ENCODE measurements at regions not wholly inside any gene's neighbourhood (a gene's known extent, or its start where the extent isn't known, plus 50 kb on each side); places are given as distances from the start of the nearest gene placed in this dataset.

GRCh38 chr10:63760034-63760707 lies 239.0 kb downstream of the REEP3 start:
- Histone ChIP-seq H4K5ac (ENCODE audit: low read length) (no peak overlapping the region), H4K8ac (ENCODE audit: low read depth, low read length) (no peak overlapping the region), H2BK120ac (ENCODE audit: low read depth, low read length) (no peak overlapping the region), H2AK5ac (ENCODE audit: low read length) (no peak overlapping the region), H3K79me1 (ENCODE audit: low read length) (no peaks in the 10 kb centered on the region), H2BK5ac (ENCODE audit: low read length) (no peak overlapping the region), H3K23ac (ENCODE audit: low read length) (no peak overlapping the region), H2BK15ac (replicated peaks; ENCODE audit: low read depth) (no peak overlapping the region), H3K27me3 (ENCODE audit: insufficient read depth, low read length, poor library complexity) (no peaks in the 10 kb centered on the region), H3K4ac (ENCODE audit: low read depth, low read length) (no peak overlapping the region), H3K4me1 (ENCODE audit: control insufficient read depth, low read depth, low read length) (no peaks in the 10 kb centered on the region), H3K36me3 (ENCODE audit: control insufficient read depth, insufficient read depth, low read length) (no peaks in the 10 kb centered on the region), H3K27ac (ENCODE audit: low read depth, low read length) (no peak overlapping the region), H3K56ac (ENCODE audit: low read length) (no peak overlapping the region), H3K9ac (ENCODE audit: low read length) (no peak overlapping the region), H3K4me3 (ENCODE audit: low read length) (no peak overlapping the region), H3K4me2 (ENCODE audit: low read length) (no peak overlapping the region), H3K18ac (ENCODE audit: low read length) (no peak overlapping the region), H3K79me2 (ENCODE audit: control insufficient read depth, insufficient read depth, low read length) (no peaks in the 10 kb centered on the region)
- no CpG with 5 or more reads among the region's 5 CpGs for WGBS (ENCODE audit: extremely low coverage, insufficient coverage, low lambda C conversion rate)
- DNase-seq, result no peak

GRCh38 chr10:63760708-63761047 lies 239.5 kb downstream of the REEP3 start:
- Histone ChIP-seq H4K5ac (ENCODE audit: low read length) (no peak overlapping the region), H3K4ac (ENCODE audit: low read depth, low read length) (no peak overlapping the region), H3K79me1 (ENCODE audit: low read length) (no peaks in the 10 kb centered on the region), H4K8ac (ENCODE audit: low read depth, low read length) (no peak overlapping the region), H2BK120ac (ENCODE audit: low read depth, low read length) (no peak overlapping the region), H3K18ac (ENCODE audit: low read length) (no peak overlapping the region), H3K27me3 (ENCODE audit: insufficient read depth, low read length, poor library complexity) (no peaks in the 10 kb centered on the region), H3K4me1 (ENCODE audit: control insufficient read depth, low read depth, low read length) (no peaks in the 10 kb centered on the region), H2AK5ac (ENCODE audit: low read length) (no peak overlapping the region), H3K27ac (ENCODE audit: low read depth, low read length) (no peak overlapping the region), H2BK5ac (ENCODE audit: low read length) (no peak overlapping the region), H2BK15ac (replicated peaks; ENCODE audit: low read depth) (no peak overlapping the region), H3K9ac (ENCODE audit: low read length) (no peak overlapping the region), H3K36me3 (ENCODE audit: control insufficient read depth, insufficient read depth, low read length) (no peaks in the 10 kb centered on the region), H3K23ac (ENCODE audit: low read length) (no peak overlapping the region), H3K56ac (ENCODE audit: low read length) (no peak overlapping the region), H3K79me2 (ENCODE audit: control insufficient read depth, insufficient read depth, low read length) (no peaks in the 10 kb centered on the region), H3K4me3 (ENCODE audit: low read length) (no peak overlapping the region), H3K4me2 (ENCODE audit: low read length) (no peak overlapping the region)
- DNase-seq, result no peak
- WGBS (ENCODE audit: extremely low coverage, insufficient coverage, low lambda C conversion rate), result no CpG with 5 or more reads among the region's 1 CpG

- Histone ChIP-seq H3K4ac (ENCODE audit: low read depth, low read length) (no peak overlapping the region), H3K36me3 (ENCODE audit: control insufficient read depth, insufficient read depth, low read length) (no peaks in the 10 kb centered on the region), H3K18ac (ENCODE audit: low read length) (no peak overlapping the region), H3K79me2 (ENCODE audit: control insufficient read depth, insufficient read depth, low read length) (no peaks in the 10 kb centered on the region), H3K4me3 (ENCODE audit: low read length) (no peak overlapping the region), H3K4me2 (ENCODE audit: low read length) (no peak overlapping the region), H3K27me3 (ENCODE audit: insufficient read depth, low read length, poor library complexity) (no peaks in the 10 kb centered on the region), H3K9ac (ENCODE audit: low read length) (no peak overlapping the region), H2BK120ac (ENCODE audit: low read depth, low read length) (no peak overlapping the region), H3K23ac (ENCODE audit: low read length) (no peak overlapping the region), H2BK15ac (replicated peaks; ENCODE audit: low read depth) (no peak overlapping the region), H3K27ac (ENCODE audit: low read depth, low read length) (no peak overlapping the region), H4K8ac (ENCODE audit: low read depth, low read length) (no peak overlapping the region), H2BK5ac (ENCODE audit: low read length) (no peak overlapping the region), H3K56ac (ENCODE audit: low read length) (no peak overlapping the region), H3K79me1 (ENCODE audit: low read length) (no peaks in the 10 kb centered on the region), H3K4me1 (ENCODE audit: control insufficient read depth, low read depth, low read length) (no peaks in the 10 kb centered on the region), H2AK5ac (ENCODE audit: low read length) (no peak overlapping the region), H4K5ac (ENCODE audit: low read length) (no peak overlapping the region)
- peak; percentile 58 for DNase-seq
- no CpG with 5 or more reads among the region's 2 CpGs for WGBS (ENCODE audit: extremely low coverage, insufficient coverage, low lambda C conversion rate)
These were observed 240.0 kb downstream of the REEP3 start for GRCh38 chr10:63761243-63761642.

GRCh38 chr10:63763744-63764143 lies 242.5 kb downstream of the REEP3 start:
- H3K27me3 ChIP-seq (ENCODE audit: insufficient read depth, low read length, poor library complexity), result no peaks in the 10 kb centered on the region
- no peaks in the 10 kb centered on the region for H3K79me1 ChIP-seq (ENCODE audit: low read length)
- H3K56ac ChIP-seq (ENCODE audit: low read length), result no peak overlapping the region
- WGBS (ENCODE audit: extremely low coverage, insufficient coverage, low lambda C conversion rate), result no CpG with 5 or more reads among the region's 2 CpGs
- no peak overlapping the region for H2BK120ac ChIP-seq (ENCODE audit: low read depth, low read length)
- H2AK5ac ChIP-seq (ENCODE audit: low read length), result no peak overlapping the region
- H3K4ac ChIP-seq (ENCODE audit: low read depth, low read length), result no peak overlapping the region
- no peak overlapping the region for H3K27ac ChIP-seq (ENCODE audit: low read depth, low read length)
- H3K79me2 ChIP-seq (ENCODE audit: control insufficient read depth, insufficient read depth, low read length), result no peaks in the 10 kb centered on the region
- no peak overlapping the region for H2BK15ac ChIP-seq (replicated peaks; ENCODE audit: low read depth)
- H3K4me1 ChIP-seq (ENCODE audit: control insufficient read depth, low read depth, low read length), result no peaks in the 10 kb centered on the region
- DNase-seq, result no peak
- H4K8ac ChIP-seq (ENCODE audit: low read depth, low read length), result no peak overlapping the region
- no peak overlapping the region for H3K9ac ChIP-seq (ENCODE audit: low read length)
- H3K23ac ChIP-seq (ENCODE audit: low read length), result no peak overlapping the region
- H2BK5ac ChIP-seq (ENCODE audit: low read length), result no peak overlapping the region
- no peak overlapping the region for H3K4me2 ChIP-seq (ENCODE audit: low read length)
- H3K18ac ChIP-seq (ENCODE audit: low read length), result no peak overlapping the region
- H3K36me3 ChIP-seq (ENCODE audit: control insufficient read depth, insufficient read depth, low read length), result no peaks in the 10 kb centered on the region
- no peak overlapping the region for H4K5ac ChIP-seq (ENCODE audit: low read length)
- H3K4me3 ChIP-seq (ENCODE audit: low read length), result no peak overlapping the region

GRCh38 chr10:63765126-63765525 lies 243.9 kb downstream of the REEP3 start:
- Histone ChIP-seq H3K4me2 (ENCODE audit: low read length) (no peak overlapping the region), H3K79me1 (ENCODE audit: low read length) (no peaks in the 10 kb centered on the region), H3K9ac (ENCODE audit: low read length) (no peak overlapping the region), H4K8ac (ENCODE audit: low read depth, low read length) (no peak overlapping the region), H2BK120ac (ENCODE audit: low read depth, low read length) (no peak overlapping the region), H3K36me3 (ENCODE audit: control insufficient read depth, insufficient read depth, low read length) (no peaks in the 10 kb centered on the region), H3K79me2 (ENCODE audit: control insufficient read depth, insufficient read depth, low read length) (no peaks in the 10 kb centered on the region), H3K18ac (ENCODE audit: low read length) (no peak overlapping the region), H2AK5ac (ENCODE audit: low read length) (no peak overlapping the region), H2BK15ac (replicated peaks; ENCODE audit: low read depth) (no peak overlapping the region), H3K23ac (ENCODE audit: low read length) (no peak overlapping the region), H3K4ac (ENCODE audit: low read depth, low read length) (no peak overlapping the region), H3K4me1 (ENCODE audit: control insufficient read depth, low read depth, low read length) (no peaks in the 10 kb centered on the region), H4K5ac (ENCODE audit: low read length) (no peak overlapping the region), H3K27ac (ENCODE audit: low read depth, low read length) (no peak overlapping the region), H3K4me3 (ENCODE audit: low read length) (no peak overlapping the region), H2BK5ac (ENCODE audit: low read length) (no peak overlapping the region), H3K56ac (ENCODE audit: low read length) (no peak overlapping the region), H3K27me3 (ENCODE audit: insufficient read depth, low read length, poor library complexity) (no peaks in the 10 kb centered on the region)
- DNase-seq, result no peak
- no CpG with 5 or more reads among the region's 1 CpG for WGBS (ENCODE audit: extremely low coverage, insufficient coverage, low lambda C conversion rate)

GRCh38 chr10:63766745-63767137 lies 245.5 kb downstream of the REEP3 start:
- no CpG with 5 or more reads among the region's 2 CpGs for WGBS (ENCODE audit: extremely low coverage, insufficient coverage, low lambda C conversion rate)
- Histone ChIP-seq H3K18ac (ENCODE audit: low read length) (no peak overlapping the region), H2AK5ac (ENCODE audit: low read length) (no peak overlapping the region), H3K79me1 (ENCODE audit: low read length) (no peaks in the 10 kb centered on the region), H2BK15ac (replicated peaks; ENCODE audit: low read depth) (no peak overlapping the region), H3K27ac (ENCODE audit: low read depth, low read length) (no peak overlapping the region), H4K5ac (ENCODE audit: low read length) (no peak overlapping the region), H3K4me2 (ENCODE audit: low read length) (no peak overlapping the region), H3K23ac (ENCODE audit: low read length) (no peak overlapping the region), H3K9ac (ENCODE audit: low read length) (no peak overlapping the region), H3K4ac (ENCODE audit: low read depth, low read length) (no peak overlapping the region), H3K4me1 (ENCODE audit: control insufficient read depth, low read depth, low read length) (no peaks in the 10 kb centered on the region), H3K27me3 (ENCODE audit: insufficient read depth, low read length, poor library complexity) (no peaks in the 10 kb centered on the region), H3K4me3 (ENCODE audit: low read length) (no peak overlapping the region), H2BK5ac (ENCODE audit: low read length) (no peak overlapping the region), H3K79me2 (ENCODE audit: control insufficient read depth, insufficient read depth, low read length) (no peaks in the 10 kb centered on the region), H2BK120ac (ENCODE audit: low read depth, low read length) (no peak overlapping the region), H4K8ac (ENCODE audit: low read depth, low read length) (no peak overlapping the region), H3K56ac (ENCODE audit: low read length) (peak overlapping the region; percentile 7), H3K36me3 (ENCODE audit: control insufficient read depth, insufficient read depth, low read length) (no peaks in the 10 kb centered on the region)
- DNase-seq, result no peak

Measured in mesendoderm (in vitro differentiated cells).